Stimulated activated naive CD8-positive, alpha-beta T cell treated with anti-CD3 and anti-CD28 coated beads, Interleukin-15, Interleukin-2, amounts not matched to agents 100 ng/mL and 50 ng/mL, for 24 hours (primary cell): ENCODE measurements at regions not wholly inside any gene's neighbourhood (a gene's known extent, or its start where the extent isn't known, plus 50 kb on each side); places are given as distances from the start of the nearest gene placed in this dataset.

Experiments
- H3K27ac Mint-ChIP-seq: one replicate; pipeline ENCODE4 v1.8.0; 2021; ENCODE audit warnings: mild to moderate bottlenecking, mixed read lengths
- H3K27me3 Mint-ChIP-seq: one replicate; pipeline ENCODE4 v1.8.0; 2021; ENCODE audit warnings: mixed read lengths
- H3K36me3 Mint-ChIP-seq: one replicate; pipeline ENCODE4 v1.8.0; 2021; ENCODE audit warnings: low read depth, mixed read lengths
- H3K4me1 Mint-ChIP-seq: one replicate; pipeline ENCODE4 v1.8.0; 2021; ENCODE audit warnings: low read depth, mixed read lengths
- H3K4me3 Mint-ChIP-seq: one replicate; pipeline ENCODE4 v1.8.0; 2021; ENCODE audit warnings: mild to moderate bottlenecking, mixed read lengths
- H3K9me3 Mint-ChIP-seq: one replicate; pipeline ENCODE4 v1.8.0; 2021; ENCODE audit warnings: mixed read lengths

- Mint-ChIP-seq H3K36me3 (peaks cover 13% of the 10 kb centered on the region), H3K27ac (peak overlapping the region; percentile 81), H3K9me3 (peaks cover 33% of the 10 kb centered on the region), H3K27me3 (peaks cover 5% of the 10 kb centered on the region), H3K4me1 (peaks cover 45% of the 10 kb centered on the region), H3K4me3 (peak overlapping the region; percentile 61)
Measured at GRCh38 chr14:71267691-71268090, 360.4 kb downstream of the PCNX1 start.

GRCh38 chr14:71270111-71270510 lies 362.9 kb downstream of the PCNX1 start:
- H3K4me1 Mint-ChIP-seq, result peaks cover 42% of the 10 kb centered on the region
- H3K27ac Mint-ChIP-seq, result no peak overlapping the region
- H3K36me3 Mint-ChIP-seq, result peaks cover 9% of the 10 kb centered on the region
- H3K27me3 Mint-ChIP-seq, result peaks cover 5% of the 10 kb centered on the region
- peaks cover 30% of the 10 kb centered on the region for H3K9me3 Mint-ChIP-seq
- no peak overlapping the region for H3K4me3 Mint-ChIP-seq

DNA sequence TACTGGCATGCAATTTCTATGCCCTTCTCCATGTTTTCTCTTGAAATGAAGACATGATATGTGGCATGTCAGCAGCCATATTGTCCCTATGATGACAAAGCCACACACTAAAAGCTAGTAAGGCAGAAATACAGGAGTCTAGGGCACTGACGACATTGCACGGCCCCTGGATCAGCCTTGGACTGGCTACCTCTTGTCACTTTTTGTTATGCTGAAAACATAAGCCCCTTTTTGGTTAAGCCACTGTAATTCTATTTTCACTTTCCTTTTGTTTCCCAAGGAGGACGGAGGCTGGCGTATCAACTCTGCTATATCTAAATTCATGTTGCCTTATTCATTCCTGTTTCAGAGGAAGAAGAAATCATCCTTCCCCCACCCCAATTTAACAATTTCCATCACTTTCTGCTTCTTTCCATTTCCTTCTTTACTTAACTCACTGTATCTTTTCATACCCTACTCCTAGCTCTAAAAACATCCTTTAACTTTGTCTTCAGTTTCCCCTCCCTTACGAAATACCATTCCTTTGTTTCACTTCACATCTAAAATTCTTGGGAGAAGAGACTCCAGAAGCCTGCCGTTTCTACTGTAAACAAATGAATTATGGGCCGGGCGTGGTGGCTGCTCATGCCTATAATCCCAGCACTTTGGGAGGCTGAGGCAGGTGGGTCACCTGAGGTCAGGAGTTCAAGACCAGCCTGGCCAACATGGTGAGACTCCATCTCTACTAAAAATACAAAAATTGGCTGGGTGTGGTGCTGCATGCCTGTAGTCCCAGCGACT lies 364.1 kb downstream of the PCNX1 start:
- H3K27ac Mint-ChIP-seq, result peak overlapping the region; percentile 5
- peaks cover 28% of the 10 kb centered on the region for H3K9me3 Mint-ChIP-seq

GRCh38 chr14:71273366-71273765 lies 366.1 kb downstream of the PCNX1 start:
- H3K27me3 Mint-ChIP-seq, result peaks cover 8% of the 10 kb centered on the region
- peaks cover 26% of the 10 kb centered on the region for H3K9me3 Mint-ChIP-seq
- H3K4me1 Mint-ChIP-seq, result peaks cover 16% of the 10 kb centered on the region
- peaks cover 9% of the 10 kb centered on the region for H3K36me3 Mint-ChIP-seq
- no peak overlapping the region for H3K27ac Mint-ChIP-seq
- no peak overlapping the region for H3K4me3 Mint-ChIP-seq

More for the DNA sequence above, 364.1 kb downstream of the PCNX1 start:
- peaks cover 5% of the 10 kb centered on the region for H3K27me3 Mint-ChIP-seq
- peaks cover 9% of the 10 kb centered on the region for H3K36me3 Mint-ChIP-seq
- H3K4me3 Mint-ChIP-seq, result no peak overlapping the region
- peaks cover 29% of the 10 kb centered on the region for H3K4me1 Mint-ChIP-seq

DNA sequence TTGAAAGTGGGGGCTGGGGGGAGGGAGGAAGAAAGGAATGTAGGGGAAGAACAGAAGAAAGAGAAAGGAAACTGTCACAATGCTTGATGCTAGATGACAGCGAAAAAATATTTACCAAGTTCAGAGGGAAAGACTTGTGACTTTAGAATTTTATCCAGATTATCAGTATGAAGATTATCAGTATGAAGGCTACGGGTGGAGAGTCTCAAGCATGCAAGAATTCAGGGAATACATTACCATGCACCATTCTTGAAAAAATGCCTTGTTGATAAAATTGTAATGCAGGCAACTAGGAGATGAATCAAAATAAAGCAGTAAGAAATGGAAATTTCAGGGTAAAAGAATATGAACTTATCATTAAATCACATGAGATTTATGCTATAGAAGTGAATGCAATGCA lies 376.8 kb downstream of the PCNX1 start:
- Mint-ChIP-seq H3K27ac (no peak overlapping the region), H3K9me3 (peaks cover 12% of the 10 kb centered on the region), H3K27me3 (peaks cover 6% of the 10 kb centered on the region), H3K36me3 (no peaks in the 10 kb centered on the region), H3K4me1 (peaks cover 3% of the 10 kb centered on the region), H3K4me3 (no peak overlapping the region)

- Mint-ChIP-seq H3K4me3 (no peak overlapping the region), H3K36me3 (no peaks in the 10 kb centered on the region), H3K9me3 (peaks cover 12% of the 10 kb centered on the region), H3K27me3 (peaks cover 6% of the 10 kb centered on the region), H3K4me1 (peaks cover 22% of the 10 kb centered on the region), H3K27ac (no peak overlapping the region)
Measured at GRCh38 chr14:71286126-71286525, 378.9 kb downstream of the PCNX1 start.

GRCh38 chr14:71287567-71287966 lies 380.3 kb downstream of the PCNX1 start:
- Mint-ChIP-seq H3K4me3 (no peak overlapping the region), H3K27me3 (peaks cover 6% of the 10 kb centered on the region), H3K4me1 (peaks cover 28% of the 10 kb centered on the region), H3K27ac (no peak overlapping the region), H3K36me3 (no peaks in the 10 kb centered on the region), H3K9me3 (peaks cover 12% of the 10 kb centered on the region)

DNA sequence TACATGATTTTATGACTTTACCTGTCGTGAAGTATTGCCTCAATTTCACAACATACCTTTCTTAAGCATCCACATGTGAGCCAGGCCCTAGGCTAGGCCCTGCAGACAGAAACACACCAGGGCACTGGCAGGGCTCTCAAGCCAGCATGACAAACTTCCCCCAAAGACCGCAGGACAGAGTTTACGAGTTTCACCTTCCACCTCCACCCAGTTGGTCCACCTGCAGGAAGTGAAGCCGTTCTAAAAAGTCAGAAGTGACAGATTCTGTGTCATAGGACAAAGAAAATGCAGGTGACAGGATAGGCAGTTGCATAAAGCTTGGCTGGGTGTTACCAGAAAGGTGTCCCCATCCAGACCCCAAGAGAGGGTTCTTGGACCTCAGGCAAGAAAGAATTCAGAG lies 382.3 kb downstream of the PCNX1 start:
- peaks cover 28% of the 10 kb centered on the region for H3K4me1 Mint-ChIP-seq
- H3K27ac Mint-ChIP-seq, result no peak overlapping the region
- H3K36me3 Mint-ChIP-seq, result no peaks in the 10 kb centered on the region
- H3K4me3 Mint-ChIP-seq, result peak overlapping the region; percentile 12
- peaks cover 6% of the 10 kb centered on the region for H3K27me3 Mint-ChIP-seq
- peaks cover 8% of the 10 kb centered on the region for H3K9me3 Mint-ChIP-seq

GRCh38 chr14:71290301-71290700 lies 383.0 kb downstream of the PCNX1 start:
- H3K27me3 Mint-ChIP-seq, result peaks cover 6% of the 10 kb centered on the region
- H3K9me3 Mint-ChIP-seq, result peaks cover 8% of the 10 kb centered on the region
- H3K4me1 Mint-ChIP-seq, result peaks cover 28% of the 10 kb centered on the region
- H3K27ac Mint-ChIP-seq, result no peak overlapping the region
- no peaks in the 10 kb centered on the region for H3K36me3 Mint-ChIP-seq
- no peak overlapping the region for H3K4me3 Mint-ChIP-seq

GRCh38 chr14:71290960-71291466 lies 383.8 kb downstream of the PCNX1 start:
- peaks cover 28% of the 10 kb centered on the region for H3K4me1 Mint-ChIP-seq
- H3K4me3 Mint-ChIP-seq, result no peak overlapping the region
- peaks cover under 1% of the 10 kb centered on the region for H3K9me3 Mint-ChIP-seq
- H3K27ac Mint-ChIP-seq, result peak overlapping the region; percentile 57
- peaks cover 6% of the 10 kb centered on the region for H3K27me3 Mint-ChIP-seq
- no peaks in the 10 kb centered on the region for H3K36me3 Mint-ChIP-seq

GRCh38 chr14:71296184-71296583 lies 388.9 kb downstream of the PCNX1 start:
- no peak overlapping the region for H3K27ac Mint-ChIP-seq
- H3K4me1 Mint-ChIP-seq, result peaks cover 13% of the 10 kb centered on the region
- H3K9me3 Mint-ChIP-seq, result no peaks in the 10 kb centered on the region
- no peaks in the 10 kb centered on the region for H3K36me3 Mint-ChIP-seq
- no peaks in the 10 kb centered on the region for H3K27me3 Mint-ChIP-seq
- no peak overlapping the region for H3K4me3 Mint-ChIP-seq

- peaks cover 4% of the 10 kb centered on the region for H3K4me1 Mint-ChIP-seq
- no peak overlapping the region for H3K4me3 Mint-ChIP-seq
- H3K27me3 Mint-ChIP-seq, result peaks cover 3% of the 10 kb centered on the region
- H3K9me3 Mint-ChIP-seq, result peaks cover 17% of the 10 kb centered on the region
- H3K36me3 Mint-ChIP-seq, result peaks cover 12% of the 10 kb centered on the region
- H3K27ac Mint-ChIP-seq, result no peak overlapping the region
Measured at GRCh38 chr14:71300566-71301330, 393.5 kb downstream of the PCNX1 start.

- Mint-ChIP-seq H3K9me3 (peaks cover 20% of the 10 kb centered on the region), H3K27ac (no peak overlapping the region), H3K27me3 (peaks cover 4% of the 10 kb centered on the region), H3K36me3 (peaks cover 13% of the 10 kb centered on the region), H3K4me3 (no peak overlapping the region), H3K4me1 (peaks cover 4% of the 10 kb centered on the region)
Measured at GRCh38 chr14:71301611-71302010, 394.4 kb downstream of the PCNX1 start.

DNA sequence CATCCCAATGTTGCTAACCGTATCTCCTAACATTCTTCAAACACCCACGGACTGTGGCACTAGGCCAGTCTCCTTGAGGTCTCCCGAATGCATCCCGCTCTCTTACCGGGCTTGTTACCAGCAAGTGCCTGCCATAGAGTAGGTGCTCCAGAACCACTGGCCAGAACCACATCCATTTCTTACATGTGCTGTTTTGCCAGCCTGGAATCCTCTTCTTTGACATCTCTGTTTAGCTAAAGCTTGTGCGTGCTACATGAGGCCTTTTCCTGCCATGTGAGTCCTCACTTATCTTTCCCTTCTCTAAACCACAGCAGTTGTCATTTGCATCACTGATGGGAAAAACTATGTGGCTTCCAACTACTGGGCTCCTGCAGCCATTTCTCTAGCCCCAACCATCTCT lies 397.4 kb downstream of the PCNX1 start:
- H3K36me3 Mint-ChIP-seq, result peaks cover 13% of the 10 kb centered on the region
- H3K4me1 Mint-ChIP-seq, result peaks cover 4% of the 10 kb centered on the region
- peaks cover 17% of the 10 kb centered on the region for H3K27me3 Mint-ChIP-seq
- peaks cover 27% of the 10 kb centered on the region for H3K9me3 Mint-ChIP-seq
- H3K4me3 Mint-ChIP-seq, result no peak overlapping the region
- no peak overlapping the region for H3K27ac Mint-ChIP-seq

- peaks cover 22% of the 10 kb centered on the region for H3K27me3 Mint-ChIP-seq
- no peaks in the 10 kb centered on the region for H3K4me1 Mint-ChIP-seq
- H3K9me3 Mint-ChIP-seq, result peaks cover 30% of the 10 kb centered on the region
- H3K36me3 Mint-ChIP-seq, result peaks cover 13% of the 10 kb centered on the region
- no peak overlapping the region for H3K4me3 Mint-ChIP-seq
- no peak overlapping the region for H3K27ac Mint-ChIP-seq
Measured at GRCh38 chr14:71308671-71309070, 401.4 kb downstream of the PCNX1 start.
